Mesenchymal stem cell (in vitro differentiated cells and primary cell): ENCODE measurements at regions not wholly inside any gene's neighbourhood (a gene's known extent, or its start where the extent isn't known, plus 50 kb on each side); places are given as distances from the start of the nearest gene placed in this dataset.

Experiments used
- DNase-seq: peaks from one replicate; pipeline ENCODE4 v3.0.0-alpha.2; 2013
- H2AFZ ChIP-seq: one replicate; pipeline ENCODE4 v1.6.1; 2013; ENCODE audit warnings: low read depth, mild to moderate bottlenecking, control low read depth, inconsistent platforms, low read length, moderate library complexity
- H2AK5ac ChIP-seq: 2 replicates; pipeline ENCODE4 v1.6.1; 2013; ENCODE audit warnings: low read length, moderate library complexity, mild to moderate bottlenecking, inconsistent platforms; ENCODE audit not compliant: severe bottlenecking
- H2BK120ac ChIP-seq: one replicate; pipeline ENCODE4 v1.6.1; 2013; ENCODE audit warnings: low read depth, mild to moderate bottlenecking, inconsistent platforms, low read length, moderate library complexity
- H2BK12ac ChIP-seq, 2 experiments: one replicate each; pipeline ENCODE4 v1.6.1; 2013; ENCODE audit warnings: inconsistent platforms in 2 of 2, low read length in 2 of 2, mild to moderate bottlenecking in 2 of 2, moderate library complexity in 2 of 2, control low read depth in 1 of 2
- H2BK15ac ChIP-seq: one replicate; pipeline ENCODE4 v1.6.1; 2013; ENCODE audit warnings: mild to moderate bottlenecking, low read depth, inconsistent platforms; ENCODE audit not compliant: poor library complexity, severe bottlenecking
- H2BK5ac ChIP-seq: 2 replicates; pipeline ENCODE4 v1.6.1; 2013; ENCODE audit warnings: low read depth, mild to moderate bottlenecking, low read length, control low read depth, inconsistent platforms; ENCODE audit not compliant: poor library complexity, severe bottlenecking
- H3K14ac ChIP-seq, 2 experiments: one replicate each; pipeline ENCODE4 v1.6.1; 2013; ENCODE audit warnings: inconsistent platforms in 2 of 2, low read length in 2 of 2, control low read depth in 1 of 2, mild to moderate bottlenecking in 1 of 2, moderate library complexity in 1 of 2
- H3K18ac ChIP-seq, 2 experiments: one replicate each; pipeline ENCODE4 v1.6.1; 2013; ENCODE audit warnings: inconsistent platforms in 2 of 2, low read length in 2 of 2, control low read depth in 1 of 2, low read depth in 1 of 2, mild to moderate bottlenecking in 1 of 2
- H3K23ac ChIP-seq, 2 experiments: one replicate each; pipeline ENCODE4 v1.6.1; 2013; ENCODE audit warnings: inconsistent platforms in 2 of 2, low read length in 2 of 2, mild to moderate bottlenecking in 2 of 2, moderate library complexity in 2 of 2, control low read depth in 1 of 2
- H3K27ac ChIP-seq: 2 replicates; pipeline ENCODE4 v1.5.1; 2013; ENCODE audit warnings: mild to moderate bottlenecking, moderate library complexity, low read length, control low read depth, inconsistent platforms; ENCODE audit not compliant: poor library complexity, severe bottlenecking
- H3K27me3 ChIP-seq, 2 experiments: 2 replicates each; pipeline versions ENCODE4 v1.6.1 to v1.7.0; 2013; ENCODE audit warnings: low read length in 2 of 2, mild to moderate bottlenecking in 2 of 2, moderate library complexity in 2 of 2, control low read depth in 1 of 2, inconsistent platforms in 1 of 2; ENCODE audit not compliant: control insufficient read depth in 1 of 2, insufficient read depth in 1 of 2
- H3K36me3 ChIP-seq, 2 experiments: 2 replicates each; pipeline versions ENCODE4 v1.6.1 to v1.7.0; 2013; ENCODE audit warnings: low read length in 2 of 2, control low read depth in 1 of 2, inconsistent platforms in 1 of 2, low read depth in 1 of 2, mild to moderate bottlenecking in 1 of 2; ENCODE audit not compliant: insufficient read depth in 2 of 2, control insufficient read depth in 1 of 2
- H3K4ac ChIP-seq, 2 experiments: one replicate each; pipeline ENCODE4 v1.6.1; 2013; ENCODE audit warnings: inconsistent platforms in 2 of 2, low read length in 2 of 2, mild to moderate bottlenecking in 2 of 2, moderate library complexity in 2 of 2, control low read depth in 1 of 2, low read depth in 1 of 2
- H3K4me1 ChIP-seq: 2 replicates; pipeline ENCODE4 v1.6.1; 2013; ENCODE audit warnings: low read depth, low read length, control low read depth; ENCODE audit not compliant: control insufficient read depth, insufficient read depth
- H3K4me2 ChIP-seq: 2 replicates; pipeline ENCODE4 v1.6.1; 2013; ENCODE audit warnings: low read length, mild to moderate bottlenecking, inconsistent platforms; ENCODE audit not compliant: poor library complexity, severe bottlenecking
- H3K4me3 ChIP-seq, 2 experiments: 2 replicates each; pipeline versions ENCODE4 v1.5.1 to v1.7.0; 2013; ENCODE audit warnings: low read length in 2 of 2, mild to moderate bottlenecking in 2 of 2, control low read depth in 1 of 2, low read depth in 1 of 2; ENCODE audit not compliant: insufficient read depth in 1 of 2
- H3K79me1 ChIP-seq: replicated peaks from 2 replicates; pipeline ENCODE4 v1.6.1; 2013; ENCODE audit warnings: mild to moderate bottlenecking, control low read depth, low read length, inconsistent platforms; ENCODE audit not compliant: poor library complexity, severe bottlenecking
- H3K9ac ChIP-seq: 2 replicates; pipeline ENCODE4 v1.7.0; 2013; ENCODE audit warnings: mild to moderate bottlenecking, low read length, moderate library complexity
- H3K9me3 ChIP-seq: 2 replicates; pipeline ENCODE4 v1.7.0; 2013; ENCODE audit warnings: mild to moderate bottlenecking, low read length; ENCODE audit not compliant: control insufficient read depth
- H4K8ac ChIP-seq: one replicate; pipeline ENCODE4 v1.6.1; 2013; ENCODE audit warnings: inconsistent platforms, mild to moderate bottlenecking, low read length, moderate library complexity
- H4K91ac ChIP-seq: one replicate; pipeline ENCODE4 v1.6.1; 2013; ENCODE audit warnings: mild to moderate bottlenecking, low read length, inconsistent platforms
- WGBS: methylation state at CpG from one replicate; pipeline ENCODE4 v1.1.7; 2013; ENCODE audit warnings: mixed read lengths; 5-methylcytosine and 5-hydroxymethylcytosine counted together

DNA sequence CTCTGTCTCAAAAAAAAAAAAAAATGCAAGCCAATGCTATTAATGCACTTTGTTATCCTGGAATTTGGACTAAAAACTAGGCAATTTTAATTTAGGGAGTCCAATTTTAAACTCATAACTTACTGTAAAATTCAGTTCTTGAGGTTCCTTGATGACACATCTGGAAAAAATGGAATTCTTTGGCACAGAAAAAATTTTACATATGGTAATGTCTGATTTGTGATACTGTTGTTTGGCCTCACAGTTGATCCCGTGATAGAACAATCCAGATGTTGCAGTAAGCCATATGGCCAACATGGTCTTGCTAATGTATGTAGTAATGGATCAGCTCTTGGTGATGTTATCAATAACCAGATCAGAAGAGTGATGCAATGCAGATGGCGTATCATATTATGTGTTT is 1089.8 kb downstream of the FLRT2 start:
- no peak overlapping the region for H3K27ac ChIP-seq
- no peak overlapping the region for H3K4ac ChIP-seq
- H2BK12ac ChIP-seq, result no peak overlapping the region
- no peak overlapping the region for H3K18ac ChIP-seq
- no peak overlapping the region for H4K91ac ChIP-seq
- DNase-seq, result no peak
- no peak overlapping the region for H2BK120ac ChIP-seq
- H2BK5ac ChIP-seq, result no peak overlapping the region
- H3K4me3 ChIP-seq, result no peak overlapping the region
- H3K14ac ChIP-seq, result no peak overlapping the region
- no peak overlapping the region for H2AK5ac ChIP-seq
- no peak overlapping the region for H3K9ac ChIP-seq
- no peaks in the 10 kb centered on the region for H3K27me3 ChIP-seq
- H3K4me2 ChIP-seq, result no peak overlapping the region
- no peaks in the 10 kb centered on the region for H3K36me3 ChIP-seq
- 87% methylated on average over 2 of the region's 2 CpGs for WGBS
- H3K4me1 ChIP-seq, result no peaks in the 10 kb centered on the region
- no peak overlapping the region for H4K8ac ChIP-seq
- no peaks in the 10 kb centered on the region for H3K9me3 ChIP-seq
- no peak overlapping the region for H2BK15ac ChIP-seq
- H3K79me1 ChIP-seq, result no peaks in the 10 kb centered on the region
- no peak overlapping the region for H2AFZ ChIP-seq
- H3K23ac ChIP-seq, result no peak overlapping the region

DNA sequence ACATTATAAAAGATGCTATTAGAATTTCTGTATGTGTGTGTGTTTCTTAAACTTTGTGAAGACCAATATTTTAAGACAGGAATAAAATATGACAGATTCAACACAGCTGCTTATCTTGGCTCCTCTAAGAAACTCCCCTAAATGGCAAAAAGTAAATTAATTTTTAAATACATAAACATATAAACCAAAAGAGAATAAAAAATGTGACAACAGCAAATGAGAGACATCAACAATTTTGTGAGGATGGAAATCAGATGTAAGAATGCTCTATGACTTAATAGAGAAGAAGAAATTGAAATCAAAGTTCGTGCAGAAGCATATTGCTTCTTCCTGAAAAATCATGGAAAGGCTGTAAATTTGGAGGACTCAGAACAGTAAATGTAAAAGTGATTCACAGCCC is 1083.8 kb downstream of the FLRT2 start:
- Histone ChIP-seq H2BK120ac (no peak overlapping the region), H3K14ac (no peak overlapping the region), H2AFZ (no peak overlapping the region), H2BK5ac (no peak overlapping the region), H4K8ac (no peak overlapping the region), H3K36me3 (no peaks in the 10 kb centered on the region), H3K79me1 (no peaks in the 10 kb centered on the region), H2BK12ac (no peak overlapping the region), H3K27ac (no peak overlapping the region), H2BK15ac (no peak overlapping the region), H2AK5ac (no peak overlapping the region), H3K4me2 (no peak overlapping the region), H3K4me1 (no peaks in the 10 kb centered on the region), H3K9me3 (no peaks in the 10 kb centered on the region), H3K4ac (no peak overlapping the region), H3K9ac (no peak overlapping the region), H3K4me3 (no peak overlapping the region), H3K27me3 (no peaks in the 10 kb centered on the region), H3K23ac (no peak overlapping the region), H4K91ac (no peak overlapping the region), H3K18ac (no peak overlapping the region)
- no peak for DNase-seq
- WGBS, result 56% methylated on average over 1 of the region's 1 CpG

DNA sequence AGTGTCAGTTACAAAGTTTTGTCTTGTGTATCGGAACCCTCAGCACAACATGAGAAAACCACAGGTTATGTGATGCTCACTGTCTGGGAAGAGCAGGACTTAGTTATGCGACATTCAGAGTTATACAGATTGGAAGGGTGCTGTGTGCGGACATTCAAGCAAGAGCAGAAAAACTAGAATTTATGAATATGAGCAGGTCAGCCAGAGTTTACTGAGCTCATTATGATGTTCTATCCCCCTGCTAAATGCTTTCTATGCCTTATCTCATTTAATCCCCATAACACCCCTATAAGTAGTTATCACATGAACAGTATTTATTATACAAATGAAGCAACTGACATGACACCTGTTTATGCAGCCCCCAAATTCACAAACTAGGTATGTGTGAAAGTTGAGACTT is 1083.2 kb downstream of the FLRT2 start:
- Histone ChIP-seq H3K18ac (no peak overlapping the region), H3K4me1 (no peaks in the 10 kb centered on the region), H3K27ac (no peak overlapping the region), H2BK120ac (no peak overlapping the region), H3K9ac (no peak overlapping the region), H3K14ac (no peak overlapping the region), H3K4ac (no peak overlapping the region), H3K4me2 (no peak overlapping the region), H2AFZ (no peak overlapping the region), H3K27me3 (no peaks in the 10 kb centered on the region), H3K9me3 (no peaks in the 10 kb centered on the region), H4K91ac (no peak overlapping the region), H3K23ac (no peak overlapping the region), H2BK5ac (no peak overlapping the region), H3K79me1 (no peaks in the 10 kb centered on the region), H2BK15ac (no peak overlapping the region), H2AK5ac (no peak overlapping the region), H3K36me3 (no peaks in the 10 kb centered on the region), H3K4me3 (no peak overlapping the region), H4K8ac (no peak overlapping the region), H2BK12ac (no peak overlapping the region)
- DNase-seq, result no peak
- 79% methylated on average over 3 of the region's 3 CpGs for WGBS

DNA sequence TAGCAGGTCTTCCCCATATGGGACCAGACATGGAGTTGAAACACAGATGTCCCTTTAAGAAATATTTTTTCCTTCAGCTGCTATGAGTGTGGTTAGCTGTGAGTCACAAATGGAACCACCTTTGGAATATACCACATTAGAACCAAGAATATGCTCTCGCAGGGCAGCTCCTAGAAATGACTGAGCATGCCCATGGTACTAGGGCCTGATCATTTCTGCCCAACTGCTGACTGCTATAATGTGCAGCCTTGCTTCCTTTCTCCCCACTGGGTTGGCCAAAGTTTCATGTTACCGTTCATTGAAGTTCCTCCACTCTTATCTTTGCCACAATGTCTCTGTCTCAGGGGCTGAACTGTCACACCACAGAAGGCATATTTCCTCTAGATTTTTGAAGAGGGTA is 1074.6 kb downstream of the FLRT2 start:
- Histone ChIP-seq H3K79me1 (no peaks in the 10 kb centered on the region), H3K27me3 (no peaks in the 10 kb centered on the region), H2AFZ (no peak overlapping the region), H3K18ac (no peak overlapping the region), H3K4me1 (no peaks in the 10 kb centered on the region), H2BK12ac (no peak overlapping the region), H3K4me2 (no peak overlapping the region), H3K4me3 (no peak overlapping the region), H2BK15ac (no peak overlapping the region), H3K23ac (no peak overlapping the region), H3K36me3 (no peaks in the 10 kb centered on the region), H3K9ac (no peak overlapping the region), H3K9me3 (no peaks in the 10 kb centered on the region), H2AK5ac (no peak overlapping the region), H2BK120ac (no peak overlapping the region), H2BK5ac (no peak overlapping the region), H3K4ac (no peak overlapping the region), H4K8ac (no peak overlapping the region), H3K14ac (no peak overlapping the region), H4K91ac (no peak overlapping the region), H3K27ac (no peak overlapping the region)
- no peak for DNase-seq
- WGBS, result 81% methylated on average over 1 of the region's 2 CpGs
